ENCODE measurements at regions not wholly inside any gene's neighbourhood (a gene's known extent, or its start where the extent isn't known, plus 50 kb on each side); places are given as distances from the start of the nearest gene placed in this dataset.
"Not testable (repeated sequence)": the region's sequence is repeated elsewhere in the genome, so short reads cannot be mapped to it uniquely, and the experiment has no call there.

DNA sequence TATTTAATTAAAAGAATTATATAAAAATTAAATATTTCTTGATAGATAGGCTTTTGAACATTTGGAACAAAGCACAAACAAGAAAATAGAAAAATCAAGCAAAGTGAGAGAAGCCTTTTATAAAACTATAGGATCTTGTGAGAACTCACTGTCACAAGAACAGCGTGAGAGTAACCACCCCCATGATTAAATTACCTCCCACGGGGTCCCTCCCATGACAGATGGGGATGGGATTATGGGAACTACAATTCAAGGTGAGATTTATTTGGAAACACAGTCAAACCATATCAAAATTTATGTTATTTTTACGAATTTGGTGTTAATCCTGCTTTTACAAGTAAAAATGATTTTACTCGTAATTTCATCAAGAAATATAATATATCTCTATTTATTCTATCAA lies 1136.1 kb upstream of the POT1 start:
- no peak for ATAC-seq (ENCODE audit: low read depth)
- H3K36me3 ChIP-seq (ENCODE audit: low read depth): no peaks in the 10 kb centered on the region
- no peaks in the 10 kb centered on the region for H3K9me3 ChIP-seq (ENCODE audit: severe bottlenecking)
- TF ChIP-seq, protein P1, sequence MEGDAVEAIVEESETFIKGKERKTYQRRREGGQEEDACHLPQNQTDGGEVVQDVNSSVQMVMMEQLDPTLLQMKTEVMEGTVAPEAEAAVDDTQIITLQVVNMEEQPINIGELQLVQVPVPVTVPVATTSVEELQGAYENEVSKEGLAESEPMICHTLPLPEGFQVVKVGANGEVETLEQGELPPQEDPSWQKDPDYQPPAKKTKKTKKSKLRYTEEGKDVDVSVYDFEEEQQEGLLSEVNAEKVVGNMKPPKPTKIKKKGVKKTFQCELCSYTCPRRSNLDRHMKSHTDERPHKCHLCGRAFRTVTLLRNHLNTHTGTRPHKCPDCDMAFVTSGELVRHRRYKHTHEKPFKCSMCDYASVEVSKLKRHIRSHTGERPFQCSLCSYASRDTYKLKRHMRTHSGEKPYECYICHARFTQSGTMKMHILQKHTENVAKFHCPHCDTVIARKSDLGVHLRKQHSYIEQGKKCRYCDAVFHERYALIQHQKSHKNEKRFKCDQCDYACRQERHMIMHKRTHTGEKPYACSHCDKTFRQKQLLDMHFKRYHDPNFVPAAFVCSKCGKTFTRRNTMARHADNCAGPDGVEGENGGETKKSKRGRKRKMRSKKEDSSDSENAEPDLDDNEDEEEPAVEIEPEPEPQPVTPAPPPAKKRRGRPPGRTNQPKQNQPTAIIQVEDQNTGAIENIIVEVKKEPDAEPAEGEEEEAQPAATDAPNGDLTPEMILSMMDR (IDR thresholded peaks at IDR 0.05; ENCODE audit: poor library complexity, severe bottlenecking): no peak
- H3K27me3 ChIP-seq (ENCODE audit: insufficient read depth, poor library complexity, severe bottlenecking): no peaks in the 10 kb centered on the region
- H3K4me3 ChIP-seq (ENCODE audit: severe bottlenecking): no peak overlapping the region
- no peaks in the 10 kb centered on the region for H3K4me1 ChIP-seq (ENCODE audit: insufficient read depth, poor library complexity, severe bottlenecking)
- DNase-seq (ENCODE audit: low spot score): no peak
- no peak overlapping the region for H3K27ac ChIP-seq (ENCODE audit: poor library complexity, severe bottlenecking)

DNA sequence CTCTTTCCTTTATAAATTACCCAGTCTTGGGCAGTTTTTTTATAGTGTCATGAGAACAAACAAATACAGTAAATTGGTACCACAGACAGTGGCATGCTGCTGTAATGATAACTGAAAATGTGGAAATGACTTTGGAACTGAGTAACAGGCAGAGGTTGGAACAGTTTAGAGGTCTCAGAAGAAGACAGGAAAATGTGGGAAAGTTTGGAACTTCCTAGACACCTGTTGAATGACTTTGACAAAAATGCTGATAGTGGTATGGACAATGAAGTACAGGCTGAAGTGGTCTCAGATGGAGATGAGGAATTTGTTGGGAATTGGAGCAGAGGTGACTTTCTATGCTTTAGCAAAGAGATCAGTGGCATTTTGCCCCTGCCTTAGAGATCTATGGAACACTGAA lies 1128.4 kb upstream of the POT1 start:
- Histone ChIP-seq H3K36me3 (ENCODE audit: low read depth) (no peaks in the 10 kb centered on the region), H3K4me3 (ENCODE audit: severe bottlenecking) (no peak overlapping the region), H3K4me1 (ENCODE audit: insufficient read depth, poor library complexity, severe bottlenecking) (no peaks in the 10 kb centered on the region), H3K9me3 (ENCODE audit: severe bottlenecking) (peaks cover 5% of the 10 kb centered on the region), H3K27me3 (ENCODE audit: insufficient read depth, poor library complexity, severe bottlenecking) (no peaks in the 10 kb centered on the region), H3K27ac (ENCODE audit: poor library complexity, severe bottlenecking) (no peak overlapping the region)
- no peak for DNase-seq (ENCODE audit: low spot score)
- ATAC-seq (ENCODE audit: low read depth): no peak
- TF ChIP-seq, protein P1 (IDR thresholded peaks at IDR 0.05; ENCODE audit: poor library complexity, severe bottlenecking): no peak

DNA sequence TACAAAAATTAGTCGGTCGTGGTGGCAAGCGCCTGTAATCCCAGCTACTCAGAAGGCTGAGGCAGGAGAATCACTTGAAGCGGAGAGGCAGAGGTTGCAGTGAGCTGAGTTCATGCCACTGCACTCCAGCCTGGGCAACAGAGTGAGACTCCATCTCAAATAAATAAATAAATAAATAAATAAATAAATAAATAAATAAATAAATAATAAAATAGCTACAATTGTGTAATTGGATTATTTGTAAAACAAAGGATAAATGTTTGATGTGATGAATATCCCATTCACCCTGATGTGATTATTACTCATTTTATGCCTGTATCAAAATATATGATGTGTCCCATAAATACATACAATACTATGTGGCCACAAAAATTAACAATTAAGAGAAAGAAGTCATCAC lies 1127.0 kb upstream of the POT1 start:
- H3K27me3 ChIP-seq (ENCODE audit: insufficient read depth, poor library complexity, severe bottlenecking); DNase-seq (ENCODE audit: low spot score); H3K4me1 ChIP-seq (ENCODE audit: insufficient read depth, poor library complexity, severe bottlenecking); ATAC-seq (ENCODE audit: low read depth); H3K9me3 ChIP-seq (ENCODE audit: severe bottlenecking); H3K27ac ChIP-seq (ENCODE audit: poor library complexity, severe bottlenecking); H3K36me3 ChIP-seq (ENCODE audit: low read depth); H3K4me3 ChIP-seq (ENCODE audit: severe bottlenecking): not testable (repeated sequence)

DNA sequence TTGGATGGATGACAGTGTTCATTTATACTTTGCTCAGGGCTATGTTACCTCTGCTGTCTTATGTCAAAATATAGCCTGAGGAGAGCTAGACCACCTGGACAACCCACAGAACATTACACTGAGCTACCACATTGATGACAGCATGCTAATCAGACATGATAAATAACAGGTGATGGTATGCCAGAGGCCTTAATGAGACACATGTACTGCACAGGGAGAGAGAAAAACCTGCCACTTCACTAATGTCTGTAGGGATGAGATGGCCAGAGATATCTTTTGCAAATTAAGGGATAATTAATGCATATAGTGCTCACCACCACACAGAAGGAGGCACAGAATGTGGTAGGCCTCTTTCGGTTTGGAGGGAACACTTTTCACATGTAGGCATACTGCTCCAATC lies 1122.6 kb upstream of the POT1 start:
- H3K9me3 ChIP-seq (ENCODE audit: severe bottlenecking): peaks cover 5% of the 10 kb centered on the region
- no peak overlapping the region for H3K4me3 ChIP-seq (ENCODE audit: severe bottlenecking)
- ATAC-seq (ENCODE audit: low read depth) (no peak), DNase-seq (ENCODE audit: low spot score) (no peak)
- H3K4me1 ChIP-seq (ENCODE audit: insufficient read depth, poor library complexity, severe bottlenecking): no peaks in the 10 kb centered on the region
- TF ChIP-seq, protein P1 (IDR thresholded peaks at IDR 0.05; ENCODE audit: poor library complexity, severe bottlenecking): no peak
- no peak overlapping the region for H3K27ac ChIP-seq (ENCODE audit: poor library complexity, severe bottlenecking)
- H3K36me3 ChIP-seq (ENCODE audit: low read depth): no peaks in the 10 kb centered on the region
- H3K27me3 ChIP-seq (ENCODE audit: insufficient read depth, poor library complexity, severe bottlenecking): no peaks in the 10 kb centered on the region

DNA sequence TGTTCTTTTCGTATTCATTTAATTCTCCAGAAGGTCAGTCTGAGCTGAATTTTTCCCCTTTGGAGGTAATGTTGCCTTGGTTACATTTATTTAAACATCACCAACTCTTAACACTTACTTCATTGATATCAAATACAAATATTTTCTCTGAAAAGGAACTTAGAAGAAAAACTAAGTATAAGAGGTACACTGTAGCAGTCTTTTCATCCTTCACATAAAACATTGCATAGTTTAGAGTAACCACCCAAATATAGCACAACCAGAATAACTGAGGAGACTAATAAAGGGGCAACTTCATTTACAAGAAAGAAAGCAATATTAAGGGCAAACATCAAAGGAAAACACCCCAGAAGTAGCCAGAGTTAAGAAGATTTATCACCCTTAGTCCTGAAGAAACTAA lies 1115.0 kb upstream of the POT1 start:
- DNase-seq (ENCODE audit: low spot score) (no peak), ATAC-seq (ENCODE audit: low read depth) (no peak)
- no peaks in the 10 kb centered on the region for H3K27me3 ChIP-seq (ENCODE audit: insufficient read depth, poor library complexity, severe bottlenecking)
- no peaks in the 10 kb centered on the region for H3K36me3 ChIP-seq (ENCODE audit: low read depth)
- H3K9me3 ChIP-seq (ENCODE audit: severe bottlenecking): no peaks in the 10 kb centered on the region
- H3K27ac ChIP-seq (ENCODE audit: poor library complexity, severe bottlenecking): no peak overlapping the region
- H3K4me1 ChIP-seq (ENCODE audit: insufficient read depth, poor library complexity, severe bottlenecking): no peaks in the 10 kb centered on the region
- TF ChIP-seq, protein P1 (IDR thresholded peaks at IDR 0.05; ENCODE audit: poor library complexity, severe bottlenecking): no peak
- no peak overlapping the region for H3K4me3 ChIP-seq (ENCODE audit: severe bottlenecking)
